Stomach (tissue), 8 donors: ENCODE measurements at regions not wholly inside any gene's neighbourhood (a gene's known extent, or its start where the extent isn't known, plus 50 kb on each side); places are given as distances from the start of the nearest gene placed in this dataset.

Experiments
- DNase-seq, 2 donors: peaks; one replicate each; pipeline versions ENCODE4 v3.0.0 to v3.0.0-alpha.2; 2013 to 2019
- H3K27ac ChIP-seq, 5 donors: fragments of 200-600 bp in 4 of 5; sonication (generic) in 4 of 5; one replicate each; pipeline ENCODE4 v1.5.1; 2013 to 2019; ENCODE audit warnings: mild to moderate bottlenecking in 1 of 5, moderate library complexity in 1 of 5
- H3K27me3 ChIP-seq, 3 donors: fragments of 200-600 bp; sonication (generic); one replicate each; pipeline ENCODE4 v1.5.1; 2017 to 2019; ENCODE audit warnings: mixed run types in 1 of 3
- H3K36me3 ChIP-seq, 4 donors: fragments of 200-600 bp; sonication (generic); 1 replicate in 3 of 4; 2 replicates in 1 of 4; pipeline ENCODE4 v1.5.1; 2016 to 2019
- H3K4me1 ChIP-seq, 4 donors: fragments of 200-600 bp; sonication (generic); one replicate each; pipeline ENCODE4 v1.5.1; 2016 to 2019
- H3K4me3 ChIP-seq, 4 donors: fragments of 200-600 bp; sonication (generic) in 3 of 4; one replicate each; pipeline ENCODE4 v1.5.1; 2016 to 2019; ENCODE audit warnings: mild to moderate bottlenecking in 1 of 4
- H3K9me3 ChIP-seq, 4 donors: fragments of 200-600 bp; sonication (generic); one replicate each; pipeline ENCODE4 v1.5.1; 2016 to 2019
- CTCF ChIP-seq, 7 experiments: fragments of 450-650 bp in 4 of 7; fragments of 200-600 bp in 3 of 7; sonication (generic) in 3 of 7; IDR thresholded peaks; one replicate each; pipeline ENCODE4 v1.5.1; 2016 to 2019; ENCODE audit warnings: antibody characterized with exemption in 7 of 7, control low read depth in 2 of 7, mild to moderate bottlenecking in 1 of 7
- EP300 ChIP-seq: sonication (generic); formaldehyde crosslinking; IDR thresholded peaks from one replicate; pipeline ENCODE4 v1.6.1; 2017; ENCODE audit warnings: antibody characterized with exemption
- POLR2A ChIP-seq, 4 donors: fragments of 450-650 bp; IDR thresholded peaks; one replicate each; pipeline ENCODE4 v1.6.1; 2016; ENCODE audit warnings: antibody characterized with exemption in 4 of 4, control low read depth in 2 of 4, mild to moderate bottlenecking in 1 of 4, moderate library complexity in 1 of 4
- POLR2AphosphoS5 ChIP-seq, 3 donors: sonication (generic); formaldehyde crosslinking; IDR thresholded peaks; one replicate each; pipeline ENCODE4 v1.6.1; 2016; ENCODE audit warnings: antibody characterized with exemption in 3 of 3
- WGBS, 5 donors: extraction: QIAGEN DNeasy Blood & Tissue Kit in 3 of 5; methylation state at CpG; one replicate each; pipeline versions ENCODE4 v1.1.5 to v1.1.7; 2013 to 2018; 5-methylcytosine and 5-hydroxymethylcytosine counted together
- intact Hi-C: fragments of 100-400 bp; cut with DNase I; formaldehyde crosslinking; loops from one replicate; pipeline ENCODE4 v1.15.1; 2023; ENCODE audit warnings: low total_unique reads
- donor health status: healthy with polysubstance abuse.
- donor health status: Bipolar disorder and iron deficiency.
- donor health status: healthy.

DNA sequence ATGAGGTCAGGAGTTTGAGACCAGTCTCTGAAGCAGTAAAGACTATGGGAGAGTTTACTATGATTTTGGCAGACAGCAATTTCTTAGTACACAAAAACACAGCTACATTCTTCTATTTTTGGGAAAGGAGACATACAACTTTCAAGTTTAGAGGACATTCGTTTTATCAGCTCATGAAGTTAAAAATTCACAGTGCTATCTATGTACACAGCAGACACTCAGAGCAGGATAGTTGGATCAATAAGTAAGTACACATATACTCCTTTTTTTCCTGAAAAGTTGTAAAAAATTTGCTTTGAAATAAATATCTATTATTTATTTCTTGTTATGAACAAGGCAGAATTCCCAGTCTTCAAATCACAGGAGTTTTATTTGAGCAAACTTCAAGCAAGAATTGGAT, 159.7 kb downstream of the SERPINI1 start:
- DNase-seq: no peak
- WGBS, 5 donors: 58 to 74% (median 68%) methylated on average over 1 of the region's 1 CpG

GRCh38 chr3:167892205-167892604, 156.7 kb downstream of the SERPINI1 start:
- TF ChIP-seq POLR2AphosphoS5 (IDR thresholded peaks at IDR 0.05): no peak
- TF ChIP-seq POLR2A (IDR thresholded peaks at IDR 0.05): no peak
- TF ChIP-seq EP300: no peak
- TF ChIP-seq CTCF (IDR thresholded peaks at IDR 0.05): no peak
- H3K27me3 ChIP-seq: no peaks in the 10 kb centered on the region
- intact Hi-C loops: no loop called here
- no peaks in the 10 kb centered on the region for H3K36me3 ChIP-seq
- H3K9me3 ChIP-seq: no peaks in the 10 kb centered on the region
- no peak overlapping the region for H3K4me3 ChIP-seq
- 59 to 81% (median 67%) methylated on average over 4 of the region's 4 CpGs for WGBS, 5 donors
- DNase-seq: no peak
- H3K27ac ChIP-seq: no peak overlapping the region
- H3K4me1 ChIP-seq: peaks cover 0 to 1% (median under 1%) of the 10 kb centered on the region in 4 donors

More for the DNA sequence above, 159.7 kb downstream of the SERPINI1 start:
- no peaks in the 10 kb centered on the region for H3K4me1 ChIP-seq
- no peak overlapping the region for H3K4me3 ChIP-seq
- no peaks in the 10 kb centered on the region for H3K36me3 ChIP-seq
- H3K27ac ChIP-seq: no peak overlapping the region
- H3K9me3 ChIP-seq: no peaks in the 10 kb centered on the region
- TF ChIP-seq POLR2A (IDR thresholded peaks at IDR 0.05): no peak
- TF ChIP-seq POLR2AphosphoS5 (IDR thresholded peaks at IDR 0.05): no peak
- no peak for TF ChIP-seq EP300
- no peak for TF ChIP-seq CTCF (IDR thresholded peaks at IDR 0.05)
- no peaks in the 10 kb centered on the region for H3K27me3 ChIP-seq
- intact Hi-C loops: no loop called here

GRCh38 chr3:167887096-167887495, 151.6 kb downstream of the SERPINI1 start:
- no peak overlapping the region for H3K4me3 ChIP-seq
- H3K36me3 ChIP-seq: no peaks in the 10 kb centered on the region
- H3K9me3 ChIP-seq: no peaks in the 10 kb centered on the region
- peak in 1 of 2 donors; percentile 41 for DNase-seq
- H3K27me3 ChIP-seq: no peaks in the 10 kb centered on the region
- intact Hi-C loops: loop anchor here (10.0 kb wide), 1 partner anchor 502 kb away; the partner anchor contains the start of gene ZBBX
- H3K27ac ChIP-seq: no peak overlapping the region
- no peak for TF ChIP-seq POLR2A (IDR thresholded peaks at IDR 0.05)
- TF ChIP-seq CTCF (IDR thresholded peaks at IDR 0.05): no peak
- TF ChIP-seq EP300: no peak
- no peak for TF ChIP-seq POLR2AphosphoS5 (IDR thresholded peaks at IDR 0.05)
- H3K4me1 ChIP-seq: peaks cover 0 to 11% (median 6%) of the 10 kb centered on the region in 4 donors
- WGBS, 5 donors: 11 to 50% (median 28%) methylated on average over 1 of the region's 1 CpG

DNA sequence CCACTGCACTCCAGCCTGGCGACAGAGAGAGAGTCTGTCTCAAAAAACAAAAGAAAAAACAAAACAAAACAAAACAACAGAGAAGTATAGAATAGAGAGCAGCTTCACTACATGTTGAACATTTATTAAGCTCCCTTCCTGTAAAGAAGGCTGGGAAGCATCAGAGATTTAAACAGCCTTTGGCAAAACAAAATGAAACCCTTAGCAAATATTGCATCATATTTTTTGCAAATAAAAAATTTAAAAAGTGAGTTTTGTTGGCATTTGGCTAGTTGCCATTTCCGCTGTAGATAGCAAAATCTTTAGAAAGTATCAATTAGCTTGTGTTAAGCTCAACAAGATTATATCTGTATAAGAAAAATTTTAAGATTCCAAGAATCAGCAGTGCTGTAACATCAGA, 151.2 kb downstream of the SERPINI1 start:
- DNase-seq: no peak
- H3K9me3 ChIP-seq: no peaks in the 10 kb centered on the region
- intact Hi-C loops: loop anchor here (10.0 kb wide), 1 partner anchor 502 kb away; the partner anchor contains the start of gene ZBBX
- H3K4me3 ChIP-seq: no peak overlapping the region
- H3K4me1 ChIP-seq: peaks cover 0 to 15% (median 9%) of the 10 kb centered on the region in 4 donors
- H3K27ac ChIP-seq: no peak overlapping the region
- no peaks in the 10 kb centered on the region for H3K36me3 ChIP-seq
- TF ChIP-seq POLR2A (IDR thresholded peaks at IDR 0.05) (no peak), CTCF (IDR thresholded peaks at IDR 0.05) (no peak), EP300 (no peak), POLR2AphosphoS5 (IDR thresholded peaks at IDR 0.05) (no peak)
- H3K27me3 ChIP-seq: no peaks in the 10 kb centered on the region
- 47 to 63% (median 52%) methylated on average over 2 of the region's 2 CpGs for WGBS, 5 donors
